Mesendoderm (in vitro differentiated cells): ENCODE measurements at regions not wholly inside any gene's neighbourhood (a gene's known extent, or its start where the extent isn't known, plus 50 kb on each side); places are given as distances from the start of the nearest gene placed in this dataset.

Experiments
- DNase-seq: peaks from one replicate; pipeline ENCODE4 v3.0.0; 2013
- H2AK5ac ChIP-seq: 2 replicates; pipeline ENCODE4 v1.6.1; 2013; ENCODE audit warnings: low read length, inconsistent platforms
- H2BK120ac ChIP-seq: 2 replicates; pipeline ENCODE4 v1.6.1; 2013; ENCODE audit warnings: low read depth, mild to moderate bottlenecking, low read length, moderate library complexity, mixed read lengths
- H2BK15ac ChIP-seq: replicated peaks from 2 replicates; pipeline ENCODE4 v1.6.1; 2013; ENCODE audit warnings: low read depth, mild to moderate bottlenecking, moderate library complexity
- H2BK5ac ChIP-seq: 2 replicates; pipeline ENCODE4 v1.6.1; 2013; ENCODE audit warnings: low read length, inconsistent platforms
- H3K18ac ChIP-seq: 2 replicates; pipeline ENCODE4 v1.6.1; 2013; ENCODE audit warnings: mild to moderate bottlenecking, low read length, mixed read lengths
- H3K23ac ChIP-seq: one replicate; pipeline ENCODE4 v1.6.1; 2013; ENCODE audit warnings: low read length
- H3K27ac ChIP-seq: 2 replicates; pipeline ENCODE4 v1.5.1; 2013; ENCODE audit warnings: low read depth, mild to moderate bottlenecking, inconsistent platforms, low read length, moderate library complexity
- H3K27me3 ChIP-seq: 2 replicates; pipeline ENCODE4 v1.6.1; 2013; ENCODE audit warnings: low read length, control low read depth, mild to moderate bottlenecking, inconsistent platforms; ENCODE audit not compliant: insufficient read depth, poor library complexity
- H3K36me3 ChIP-seq: 2 replicates; pipeline ENCODE4 v1.6.1; 2013; ENCODE audit warnings: low read length, inconsistent platforms; ENCODE audit not compliant: control insufficient read depth, insufficient read depth
- H3K4ac ChIP-seq: one replicate; pipeline ENCODE4 v1.6.1; 2013; ENCODE audit warnings: low read depth, mild to moderate bottlenecking, low read length, moderate library complexity
- H3K4me1 ChIP-seq: 2 replicates; pipeline ENCODE4 v1.6.1; 2013; ENCODE audit warnings: low read depth, low read length, inconsistent platforms; ENCODE audit not compliant: control insufficient read depth
- H3K4me2 ChIP-seq: 2 replicates; pipeline ENCODE4 v1.6.1; 2013; ENCODE audit warnings: low read length
- H3K4me3 ChIP-seq: 2 replicates; pipeline ENCODE4 v1.5.1; 2013; ENCODE audit warnings: mild to moderate bottlenecking, low read length
- H3K56ac ChIP-seq: one replicate; pipeline ENCODE4 v1.6.1; 2013; ENCODE audit warnings: low read length
- H3K79me1 ChIP-seq: 2 replicates; pipeline ENCODE4 v1.6.1; 2013; ENCODE audit warnings: low read length, inconsistent platforms
- H3K79me2 ChIP-seq: 2 replicates; pipeline ENCODE4 v1.6.1; 2013; ENCODE audit warnings: mild to moderate bottlenecking, low read length; ENCODE audit not compliant: control insufficient read depth, insufficient read depth
- H3K9ac ChIP-seq: 2 replicates; pipeline ENCODE4 v1.6.1; 2013; ENCODE audit warnings: low read length, inconsistent platforms
- H4K5ac ChIP-seq: one replicate; pipeline ENCODE4 v1.6.1; 2013; ENCODE audit warnings: low read length
- H4K8ac ChIP-seq: one replicate; pipeline ENCODE4 v1.6.1; 2013; ENCODE audit warnings: low read depth, mild to moderate bottlenecking, control low read depth, low read length, moderate library complexity
- WGBS: extraction: QIAGEN DNeasy Blood & Tissue Kit; methylation state at CpG from one replicate; pipeline ENCODE4 v1.1.7; 2013; ENCODE audit warnings: low lambda C conversion rate, missing lambda C conversion rate; ENCODE audit not compliant: insufficient coverage; ENCODE audit errors: extremely low coverage; 5-methylcytosine and 5-hydroxymethylcytosine counted together

DNA sequence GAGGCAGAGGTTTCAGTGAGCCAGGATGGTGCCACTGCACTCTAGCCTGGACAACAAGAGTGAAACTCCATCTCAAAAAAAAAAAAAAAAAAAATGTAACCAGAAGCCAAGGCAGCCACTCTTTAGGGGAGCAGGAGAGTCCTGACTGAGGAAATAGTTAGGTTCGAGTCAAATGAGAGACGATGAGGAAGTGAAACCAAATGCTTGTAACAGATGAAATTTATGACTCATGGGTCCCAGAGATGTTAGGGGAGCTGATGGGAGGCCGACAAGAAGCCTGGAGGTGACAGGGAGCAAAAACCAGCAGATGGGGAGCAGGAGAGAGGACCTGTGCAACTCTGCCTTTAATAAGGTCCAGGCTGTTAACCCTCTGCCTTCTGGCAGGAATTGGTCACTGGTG is 756.1 kb upstream of the DDX18 start:
- no peaks in the 10 kb centered on the region for H3K79me2 ChIP-seq
- H3K4me1 ChIP-seq: no peaks in the 10 kb centered on the region
- H3K36me3 ChIP-seq: no peaks in the 10 kb centered on the region
- H3K4ac ChIP-seq: no peak overlapping the region
- no peak overlapping the region for H2BK15ac ChIP-seq
- H4K8ac ChIP-seq: no peak overlapping the region
- no peak overlapping the region for H4K5ac ChIP-seq
- no peaks in the 10 kb centered on the region for H3K27me3 ChIP-seq
- no peak overlapping the region for H3K9ac ChIP-seq
- no peak for DNase-seq
- no peak overlapping the region for H2BK120ac ChIP-seq
- no peak overlapping the region for H3K4me3 ChIP-seq
- no CpG with 5 or more reads among the region's 3 CpGs for WGBS
- no peak overlapping the region for H2BK5ac ChIP-seq
- no peaks in the 10 kb centered on the region for H3K79me1 ChIP-seq
- no peak overlapping the region for H3K56ac ChIP-seq
- no peak overlapping the region for H3K27ac ChIP-seq
- no peak overlapping the region for H3K4me2 ChIP-seq
- H3K18ac ChIP-seq: no peak overlapping the region
- H2AK5ac ChIP-seq: no peak overlapping the region
- H3K23ac ChIP-seq: no peak overlapping the region

- Histone ChIP-seq H3K27me3 (no peaks in the 10 kb centered on the region), H3K23ac (no peak overlapping the region)
Measured at GRCh38 chr2:117064021-117064420, 750.5 kb upstream of the DDX18 start.

DNA sequence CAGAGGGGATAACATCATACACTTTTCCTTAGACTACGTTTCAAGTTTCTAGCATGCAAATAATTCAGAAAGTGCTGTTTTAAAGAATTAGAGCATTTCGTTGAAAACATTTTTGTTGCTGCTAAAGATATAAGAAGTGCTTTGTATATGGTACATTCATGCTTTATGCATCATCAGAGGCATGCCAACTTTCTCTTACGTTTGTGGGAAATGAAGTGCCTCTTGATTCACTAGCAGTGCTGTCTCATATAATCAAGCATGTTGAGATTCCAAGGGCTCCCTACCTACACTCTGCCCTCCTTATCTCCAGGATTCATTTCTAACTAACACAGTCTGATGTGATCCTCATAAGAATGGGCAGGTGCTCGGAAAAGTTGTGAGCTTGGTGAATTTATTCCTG is 748.6 kb upstream of the DDX18 start:
- H3K4ac ChIP-seq: no peak overlapping the region
- no peaks in the 10 kb centered on the region for H3K79me2 ChIP-seq
- no peaks in the 10 kb centered on the region for H3K4me1 ChIP-seq
- no peak overlapping the region for H2AK5ac ChIP-seq
- H3K27me3 ChIP-seq: no peaks in the 10 kb centered on the region
- H3K9ac ChIP-seq: no peak overlapping the region
- no CpG with 5 or more reads among the region's 4 CpGs for WGBS
- H2BK120ac ChIP-seq: no peak overlapping the region
- H3K23ac ChIP-seq: no peak overlapping the region
- no peak overlapping the region for H3K4me2 ChIP-seq
- H3K4me3 ChIP-seq: no peak overlapping the region
- H3K56ac ChIP-seq: no peak overlapping the region
- no peak overlapping the region for H4K8ac ChIP-seq
- H3K36me3 ChIP-seq: no peaks in the 10 kb centered on the region
- H2BK5ac ChIP-seq: no peak overlapping the region
- H3K79me1 ChIP-seq: no peaks in the 10 kb centered on the region
- H4K5ac ChIP-seq: no peak overlapping the region
- H3K27ac ChIP-seq: no peak overlapping the region
- no peak overlapping the region for H2BK15ac ChIP-seq
- no peak overlapping the region for H3K18ac ChIP-seq
- DNase-seq: no peak

More at GRCh38 chr2:117064021-117064420, 750.5 kb upstream of the DDX18 start:
- WGBS: no CpG with 5 or more reads among the region's 2 CpGs
- Histone ChIP-seq H4K5ac (no peak overlapping the region), H2BK15ac (no peak overlapping the region), H2BK5ac (no peak overlapping the region), H3K36me3 (no peaks in the 10 kb centered on the region), H3K79me2 (no peaks in the 10 kb centered on the region), H3K18ac (no peak overlapping the region), H3K27ac (no peak overlapping the region), H2AK5ac (no peak overlapping the region), H3K4me2 (no peak overlapping the region), H2BK120ac (no peak overlapping the region), H4K8ac (no peak overlapping the region), H3K9ac (no peak overlapping the region), H3K4ac (no peak overlapping the region), H3K4me1 (no peaks in the 10 kb centered on the region), H3K56ac (no peak overlapping the region), H3K79me1 (no peaks in the 10 kb centered on the region), H3K4me3 (no peak overlapping the region)
- DNase-seq: no peak

DNA sequence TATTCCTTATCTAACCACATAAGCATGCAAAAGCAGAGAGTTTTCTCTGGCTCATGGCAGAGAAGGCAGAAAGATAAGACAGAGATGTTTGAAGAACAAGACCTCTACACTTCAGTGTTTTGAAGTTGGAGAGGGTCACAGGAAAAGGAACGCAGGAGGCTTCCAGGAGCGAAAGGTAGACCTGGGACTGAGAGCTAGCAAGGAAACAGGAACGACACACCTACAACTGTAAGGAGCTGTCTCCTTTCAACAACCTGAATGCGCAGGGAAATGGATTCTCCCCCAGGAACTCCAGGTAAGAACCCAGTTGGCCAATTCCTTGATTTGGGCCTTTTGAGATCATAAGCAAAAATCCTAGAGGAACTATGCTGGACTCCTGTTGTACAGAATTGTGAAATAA is 746.6 kb upstream of the DDX18 start:
- Histone ChIP-seq H2BK120ac (no peak overlapping the region), H4K8ac (no peak overlapping the region), H3K23ac (no peak overlapping the region), H3K36me3 (no peaks in the 10 kb centered on the region), H2BK15ac (no peak overlapping the region), H3K27me3 (no peaks in the 10 kb centered on the region), H4K5ac (no peak overlapping the region), H3K79me2 (no peaks in the 10 kb centered on the region), H3K4me2 (no peak overlapping the region), H2BK5ac (no peak overlapping the region), H3K79me1 (no peaks in the 10 kb centered on the region), H3K18ac (no peak overlapping the region), H2AK5ac (no peak overlapping the region), H3K4ac (no peak overlapping the region), H3K4me3 (no peak overlapping the region), H3K27ac (no peak overlapping the region), H3K56ac (no peak overlapping the region), H3K4me1 (no peaks in the 10 kb centered on the region), H3K9ac (no peak overlapping the region)
- WGBS: no CpG with 5 or more reads among the region's 4 CpGs
- DNase-seq: no peak

- Histone ChIP-seq H2BK120ac (no peak overlapping the region), H2BK5ac (no peak overlapping the region), H4K8ac (no peak overlapping the region), H3K79me2 (no peaks in the 10 kb centered on the region), H3K9ac (no peak overlapping the region), H2BK15ac (no peak overlapping the region), H3K4me1 (no peaks in the 10 kb centered on the region), H3K27ac (no peak overlapping the region), H3K4me3 (no peak overlapping the region), H2AK5ac (no peak overlapping the region), H3K56ac (no peak overlapping the region), H3K18ac (no peak overlapping the region), H3K4ac (no peak overlapping the region), H4K5ac (no peak overlapping the region), H3K23ac (no peak overlapping the region), H3K4me2 (no peak overlapping the region), H3K27me3 (no peaks in the 10 kb centered on the region), H3K36me3 (no peaks in the 10 kb centered on the region), H3K79me1 (no peaks in the 10 kb centered on the region)
- DNase-seq: no peak
- no CpG with 5 or more reads among the region's 2 CpGs for WGBS
Measured at GRCh38 chr2:117068371-117068770, 746.1 kb upstream of the DDX18 start.

DNA sequence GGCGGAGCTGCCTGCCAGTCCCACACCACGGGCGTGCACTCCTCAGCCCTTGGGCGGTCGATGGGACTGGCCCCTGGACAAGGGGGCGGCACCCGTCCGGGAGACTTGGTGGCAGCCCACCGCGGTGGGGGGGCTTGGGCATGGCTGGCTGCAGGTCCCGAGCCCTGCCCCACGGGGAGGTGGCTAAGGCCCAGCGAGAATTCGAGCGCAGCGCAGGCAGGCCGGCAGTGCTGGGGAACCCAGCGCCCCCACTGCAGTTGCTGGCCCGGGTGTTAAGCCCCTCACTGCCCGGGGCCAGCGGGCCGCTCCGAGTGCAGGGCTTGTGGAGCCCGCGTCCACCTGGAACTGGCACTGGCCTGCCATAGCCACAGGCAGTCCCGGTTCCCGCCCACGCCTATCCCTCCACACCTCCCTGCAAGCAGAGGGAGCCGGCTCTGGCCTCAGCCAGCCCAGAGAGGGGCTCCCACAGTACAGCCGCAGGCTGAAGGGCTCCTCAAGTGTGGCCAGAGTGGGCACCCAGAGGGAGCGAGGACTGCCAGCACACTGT is 742.9 kb upstream of the DDX18 start:
- WGBS: no CpG with 5 or more reads among the region's 31 CpGs
- H4K8ac ChIP-seq: no peak overlapping the region
- DNase-seq: no peak

More for the DNA sequence above, 742.9 kb upstream of the DDX18 start:
- no peak overlapping the region for H3K9ac ChIP-seq
- no peak overlapping the region for H4K5ac ChIP-seq
- H3K79me1 ChIP-seq: no peaks in the 10 kb centered on the region
- H3K4me2 ChIP-seq: no peak overlapping the region
- no peak overlapping the region for H2BK5ac ChIP-seq
- H3K79me2 ChIP-seq: no peaks in the 10 kb centered on the region
- H3K27ac ChIP-seq: no peak overlapping the region
- no peak overlapping the region for H3K4ac ChIP-seq
- H3K23ac ChIP-seq: no peak overlapping the region
- H3K18ac ChIP-seq: no peak overlapping the region
- no peaks in the 10 kb centered on the region for H3K27me3 ChIP-seq
- no peak overlapping the region for H3K56ac ChIP-seq
- H3K4me1 ChIP-seq: no peaks in the 10 kb centered on the region
- H2AK5ac ChIP-seq: no peak overlapping the region
- H3K36me3 ChIP-seq: no peaks in the 10 kb centered on the region
- no peak overlapping the region for H3K4me3 ChIP-seq
- no peak overlapping the region for H2BK120ac ChIP-seq
- H2BK15ac ChIP-seq: no peak overlapping the region
